GM21447 (cell line): ENCODE measurements at regions not wholly inside any gene's neighbourhood (a gene's known extent, or its start where the extent isn't known, plus 50 kb on each side); places are given as distances from the start of the nearest gene placed in this dataset.

Source experiments
- ATAC-seq: cut with Tn5 transposase; IDR thresholded peaks from one replicate; pipeline ENCODE4 v1.9.1; 2021; ENCODE audit not compliant: unreplicated experiment

DNA sequence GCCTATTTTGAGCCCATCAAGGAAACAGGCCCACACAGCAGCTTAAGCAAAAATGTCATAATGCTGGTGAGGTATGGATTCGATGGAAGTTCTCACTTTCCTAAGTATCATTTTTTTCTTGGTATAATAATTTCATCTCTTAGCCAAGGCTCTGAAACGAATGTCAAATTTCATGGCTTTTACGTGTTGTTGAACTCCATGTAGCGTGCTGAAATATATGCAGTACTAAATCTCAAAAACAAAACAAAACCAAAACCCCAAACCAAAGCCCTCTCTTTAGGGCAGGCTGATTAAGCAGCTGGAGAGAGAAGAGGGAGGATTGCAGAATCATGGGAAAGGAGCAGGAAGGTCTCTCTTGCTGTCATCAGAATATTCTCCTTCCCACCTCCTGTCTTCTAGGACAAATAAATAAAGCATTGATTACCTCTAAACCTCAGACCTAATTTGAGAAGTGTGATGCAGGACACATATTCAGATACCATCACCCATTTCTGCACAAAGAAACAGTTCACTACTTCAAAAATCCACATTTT, 58.3 kb downstream of the TMEM174 start:
- no peak for ATAC-seq

DNA sequence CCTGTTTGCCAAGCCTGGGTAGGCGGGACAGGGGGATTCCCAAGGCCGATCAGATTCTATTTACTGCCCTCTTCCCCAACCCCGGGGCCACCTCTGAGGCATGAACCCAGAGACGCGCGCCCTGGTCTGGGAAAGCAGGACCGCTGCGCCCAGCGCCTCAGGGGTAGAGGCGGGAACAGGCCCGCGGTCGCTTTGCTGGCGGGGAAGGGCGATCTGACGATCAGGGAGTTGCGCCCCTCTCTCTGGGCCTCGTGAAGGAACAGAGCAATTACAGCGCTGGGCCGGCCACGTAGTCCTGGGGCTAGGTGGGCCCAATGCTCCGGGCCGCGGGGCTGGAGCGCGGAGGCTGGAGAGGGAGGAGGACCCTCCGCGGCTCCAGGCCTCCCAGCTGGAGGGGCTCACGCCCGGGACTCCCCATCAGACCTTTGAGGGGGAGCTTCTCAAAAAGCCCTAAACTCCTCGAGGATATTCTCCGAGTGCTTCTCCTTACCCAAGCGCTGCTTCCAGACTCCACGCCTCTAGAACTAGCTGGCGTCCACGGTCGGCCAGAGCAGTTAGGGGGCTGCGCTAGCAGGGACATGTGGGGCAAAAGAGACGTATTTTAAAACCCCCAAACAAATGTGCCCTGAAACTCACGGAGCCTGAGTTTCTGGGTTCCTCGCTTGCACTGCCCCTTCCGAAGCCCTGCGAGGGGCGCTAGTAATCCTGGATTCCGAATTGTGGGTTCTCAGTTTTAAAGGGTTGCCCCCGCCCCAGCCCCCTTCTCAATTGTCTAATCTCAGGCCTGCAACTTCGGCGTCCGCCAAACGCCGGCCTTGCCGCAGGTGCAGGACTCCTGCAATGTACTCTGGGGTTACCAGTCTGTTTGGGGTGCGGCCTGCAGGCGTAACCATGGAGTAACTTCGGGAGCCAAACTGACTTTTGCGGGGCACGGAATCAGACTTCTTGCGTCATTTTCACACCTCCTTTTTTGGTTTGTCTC, 57.6 kb downstream of the TMEM174 start:
- ATAC-seq = no peak

DNA sequence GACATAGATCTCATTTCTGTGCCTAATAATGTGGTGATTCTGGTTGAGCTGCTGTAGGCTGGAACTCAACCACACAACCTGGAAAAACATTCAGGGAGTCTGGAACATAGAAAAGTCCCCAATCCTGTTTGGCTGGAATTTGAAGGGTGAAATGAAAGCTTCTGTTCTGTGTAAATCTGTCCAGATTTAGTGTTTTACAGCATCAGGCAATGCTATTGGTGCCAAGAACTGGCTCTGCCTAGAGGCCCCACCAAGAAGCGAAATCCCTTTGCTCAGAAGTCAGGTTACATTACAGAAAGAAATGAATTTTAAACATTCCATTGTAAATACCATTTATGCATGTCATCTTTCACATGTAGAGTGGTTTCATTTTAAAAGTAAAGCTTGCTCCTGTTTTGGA, 56.3 kb downstream of the TMEM174 start:
- no peak for ATAC-seq

DNA sequence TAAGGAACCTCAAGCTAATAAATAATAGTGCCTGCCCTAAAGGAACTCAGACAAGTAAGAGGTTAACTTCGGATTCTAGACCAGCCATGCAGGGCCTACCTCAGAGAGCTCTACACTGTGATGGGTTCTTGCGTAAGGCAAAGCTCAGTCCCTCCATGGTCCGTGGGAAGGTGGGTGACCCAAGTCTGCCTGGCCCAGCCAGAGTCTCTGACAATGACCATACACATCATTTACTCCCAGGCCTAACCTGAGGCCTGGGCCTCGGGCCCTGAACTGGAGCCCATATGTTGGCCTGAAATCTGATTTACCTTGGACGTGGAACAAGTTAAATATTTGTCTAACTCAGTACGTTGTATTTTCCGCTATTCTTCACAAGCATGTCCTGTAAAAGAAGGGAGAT, 55.1 kb downstream of the TMEM174 start:
- no peak for ATAC-seq
